ENCODE measurements at regions not wholly inside any gene's neighbourhood (a gene's known extent, or its start where the extent isn't known, plus 50 kb on each side); places are given as distances from the start of the nearest gene placed in this dataset.

GRCh38 chr1:4394366-4394765 is 260.0 kb upstream of the AJAP1 start:
- no peaks in the 10 kb centered on the region for H3K27me3 ChIP-seq (ENCODE audit: control insufficient read depth, insufficient read depth, low read length)
- peaks cover 14% of the 10 kb centered on the region for H3K9me3 ChIP-seq (ENCODE audit: control insufficient read depth, insufficient read depth, low read length)
- no peak overlapping the region for H3K9ac ChIP-seq (ENCODE audit: low read depth, low read length)
- no peaks in the 10 kb centered on the region for H3K36me3 ChIP-seq (ENCODE audit: control insufficient read depth, insufficient read depth, low read length)
- no peak overlapping the region for H3K4me3 ChIP-seq (ENCODE audit: low read depth, low read length)
- H3K4me1 ChIP-seq (ENCODE audit: control insufficient read depth, insufficient read depth, low read length) = no peaks in the 10 kb centered on the region

DNA sequence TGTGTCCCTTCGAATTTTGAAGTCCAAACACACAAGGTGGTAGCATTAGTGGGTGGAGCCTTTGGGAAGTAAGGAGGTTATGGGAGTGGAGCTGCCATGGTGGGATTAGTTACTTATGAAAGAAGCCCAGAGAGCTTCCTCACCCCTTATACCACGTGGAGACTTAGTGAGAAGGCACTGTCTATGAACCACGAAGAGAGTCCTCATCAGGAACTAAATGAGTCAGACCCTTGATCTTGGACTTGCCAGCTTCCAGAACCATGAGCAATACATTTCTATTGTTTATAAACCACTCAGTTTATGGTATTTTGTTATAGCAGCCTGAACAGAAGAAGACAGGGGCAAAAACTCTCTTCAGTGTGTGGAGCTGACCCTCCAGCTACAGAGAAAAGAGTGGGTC is 259.3 kb upstream of the AJAP1 start:
- peaks cover 12% of the 10 kb centered on the region for H3K9me3 ChIP-seq (ENCODE audit: control insufficient read depth, insufficient read depth, low read length)
- H3K9ac ChIP-seq (ENCODE audit: low read depth, low read length) = no peak overlapping the region
- no peaks in the 10 kb centered on the region for H3K36me3 ChIP-seq (ENCODE audit: control insufficient read depth, insufficient read depth, low read length)
- H3K27me3 ChIP-seq (ENCODE audit: control insufficient read depth, insufficient read depth, low read length) = no peaks in the 10 kb centered on the region
- no peak overlapping the region for H3K4me3 ChIP-seq (ENCODE audit: low read depth, low read length)
- H3K4me1 ChIP-seq (ENCODE audit: control insufficient read depth, insufficient read depth, low read length) = no peaks in the 10 kb centered on the region

GRCh38 chr1:4395676-4396075 is 258.7 kb upstream of the AJAP1 start:
- Histone ChIP-seq H3K9ac (ENCODE audit: low read depth, low read length) (no peak overlapping the region), H3K4me3 (ENCODE audit: low read depth, low read length) (no peak overlapping the region), H3K27me3 (ENCODE audit: control insufficient read depth, insufficient read depth, low read length) (no peaks in the 10 kb centered on the region), H3K9me3 (ENCODE audit: control insufficient read depth, insufficient read depth, low read length) (peaks cover 7% of the 10 kb centered on the region), H3K4me1 (ENCODE audit: control insufficient read depth, insufficient read depth, low read length) (no peaks in the 10 kb centered on the region), H3K36me3 (ENCODE audit: control insufficient read depth, insufficient read depth, low read length) (no peaks in the 10 kb centered on the region)

- Histone ChIP-seq H3K9ac (ENCODE audit: low read depth, low read length) (no peak overlapping the region), H3K36me3 (ENCODE audit: control insufficient read depth, insufficient read depth, low read length) (no peaks in the 10 kb centered on the region), H3K4me3 (ENCODE audit: low read depth, low read length) (no peak overlapping the region), H3K27me3 (ENCODE audit: control insufficient read depth, insufficient read depth, low read length) (no peaks in the 10 kb centered on the region), H3K9me3 (ENCODE audit: control insufficient read depth, insufficient read depth, low read length) (peaks cover 3% of the 10 kb centered on the region), H3K4me1 (ENCODE audit: control insufficient read depth, insufficient read depth, low read length) (no peaks in the 10 kb centered on the region)
Measured at GRCh38 chr1:4396551-4396950, 257.9 kb upstream of the AJAP1 start.

GRCh38 chr1:4397196-4397595 is 257.2 kb upstream of the AJAP1 start:
- H3K4me3 ChIP-seq (ENCODE audit: low read depth, low read length) = no peak overlapping the region
- peaks cover 3% of the 10 kb centered on the region for H3K9me3 ChIP-seq (ENCODE audit: control insufficient read depth, insufficient read depth, low read length)
- H3K9ac ChIP-seq (ENCODE audit: low read depth, low read length) = no peak overlapping the region
- H3K36me3 ChIP-seq (ENCODE audit: control insufficient read depth, insufficient read depth, low read length) = no peaks in the 10 kb centered on the region
- no peaks in the 10 kb centered on the region for H3K4me1 ChIP-seq (ENCODE audit: control insufficient read depth, insufficient read depth, low read length)
- no peaks in the 10 kb centered on the region for H3K27me3 ChIP-seq (ENCODE audit: control insufficient read depth, insufficient read depth, low read length)

GRCh38 chr1:4402032-4402431 is 252.4 kb upstream of the AJAP1 start:
- H3K36me3 ChIP-seq (ENCODE audit: control insufficient read depth, insufficient read depth, low read length) = no peaks in the 10 kb centered on the region

DNA sequence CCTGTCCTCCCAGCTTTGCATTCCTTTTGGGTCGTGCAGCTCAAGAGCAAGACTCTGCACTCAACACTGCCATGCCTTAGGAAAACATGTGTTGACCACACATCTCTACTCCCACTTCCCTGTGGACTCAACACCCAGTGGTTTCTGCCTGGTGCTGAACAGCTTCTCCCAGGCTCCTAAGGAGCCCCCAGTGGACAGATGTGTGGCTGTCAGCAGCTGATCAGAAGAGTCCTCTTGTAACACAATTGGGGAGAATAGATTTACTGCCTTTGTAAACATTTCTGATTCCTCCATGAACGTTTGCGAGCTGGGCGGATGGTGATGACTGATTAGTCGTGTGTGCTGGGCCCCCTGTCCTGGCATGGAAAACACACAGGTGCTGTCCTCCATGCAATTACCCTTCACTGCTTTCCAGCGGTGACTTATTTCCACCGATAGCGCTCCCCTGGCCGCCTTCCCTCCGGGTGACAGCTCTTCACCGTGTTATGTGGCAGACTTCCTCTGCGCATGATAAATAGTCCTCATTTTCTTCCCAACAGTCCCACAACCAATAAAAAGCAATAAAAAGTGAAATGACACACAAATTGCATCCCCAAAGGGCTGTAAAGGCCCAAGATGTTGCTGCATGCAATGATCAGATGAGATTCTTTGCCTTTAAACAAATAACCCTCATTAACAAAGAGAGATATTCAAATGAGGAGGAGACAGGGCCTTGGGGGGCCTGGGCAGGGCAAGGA is 249.4 kb upstream of the AJAP1 start:
- Histone ChIP-seq H3K27me3 (ENCODE audit: control insufficient read depth, insufficient read depth, low read length) (no peaks in the 10 kb centered on the region), H3K4me1 (ENCODE audit: control insufficient read depth, insufficient read depth, low read length) (no peaks in the 10 kb centered on the region), H3K9ac (ENCODE audit: low read depth, low read length) (no peak overlapping the region), H3K9me3 (ENCODE audit: control insufficient read depth, insufficient read depth, low read length) (peaks cover 3% of the 10 kb centered on the region), H3K4me3 (ENCODE audit: low read depth, low read length) (no peak overlapping the region), H3K36me3 (ENCODE audit: control insufficient read depth, insufficient read depth, low read length) (no peaks in the 10 kb centered on the region)

More at GRCh38 chr1:4402032-4402431, 252.4 kb upstream of the AJAP1 start:
- Histone ChIP-seq H3K9me3 (ENCODE audit: control insufficient read depth, insufficient read depth, low read length) (no peaks in the 10 kb centered on the region), H3K4me3 (ENCODE audit: low read depth, low read length) (no peak overlapping the region), H3K4me1 (ENCODE audit: control insufficient read depth, insufficient read depth, low read length) (no peaks in the 10 kb centered on the region), H3K27me3 (ENCODE audit: control insufficient read depth, insufficient read depth, low read length) (no peaks in the 10 kb centered on the region), H3K9ac (ENCODE audit: low read depth, low read length) (no peak overlapping the region)

- Histone ChIP-seq H3K4me3 (ENCODE audit: low read depth, low read length) (no peak overlapping the region), H3K36me3 (ENCODE audit: control insufficient read depth, insufficient read depth, low read length) (no peaks in the 10 kb centered on the region), H3K9ac (ENCODE audit: low read depth, low read length) (no peak overlapping the region), H3K9me3 (ENCODE audit: control insufficient read depth, insufficient read depth, low read length) (peaks cover 3% of the 10 kb centered on the region), H3K4me1 (ENCODE audit: control insufficient read depth, insufficient read depth, low read length) (no peaks in the 10 kb centered on the region), H3K27me3 (ENCODE audit: control insufficient read depth, insufficient read depth, low read length) (no peaks in the 10 kb centered on the region)
Measured at GRCh38 chr1:4407851-4408250, 246.6 kb upstream of the AJAP1 start.

GRCh38 chr1:4408380-4408779 is 246.0 kb upstream of the AJAP1 start:
- Histone ChIP-seq H3K36me3 (ENCODE audit: control insufficient read depth, insufficient read depth, low read length) (no peaks in the 10 kb centered on the region), H3K9ac (ENCODE audit: low read depth, low read length) (no peak overlapping the region), H3K4me1 (ENCODE audit: control insufficient read depth, insufficient read depth, low read length) (no peaks in the 10 kb centered on the region), H3K9me3 (ENCODE audit: control insufficient read depth, insufficient read depth, low read length) (peaks cover 3% of the 10 kb centered on the region), H3K4me3 (ENCODE audit: low read depth, low read length) (no peak overlapping the region), H3K27me3 (ENCODE audit: control insufficient read depth, insufficient read depth, low read length) (no peaks in the 10 kb centered on the region)

DNA sequence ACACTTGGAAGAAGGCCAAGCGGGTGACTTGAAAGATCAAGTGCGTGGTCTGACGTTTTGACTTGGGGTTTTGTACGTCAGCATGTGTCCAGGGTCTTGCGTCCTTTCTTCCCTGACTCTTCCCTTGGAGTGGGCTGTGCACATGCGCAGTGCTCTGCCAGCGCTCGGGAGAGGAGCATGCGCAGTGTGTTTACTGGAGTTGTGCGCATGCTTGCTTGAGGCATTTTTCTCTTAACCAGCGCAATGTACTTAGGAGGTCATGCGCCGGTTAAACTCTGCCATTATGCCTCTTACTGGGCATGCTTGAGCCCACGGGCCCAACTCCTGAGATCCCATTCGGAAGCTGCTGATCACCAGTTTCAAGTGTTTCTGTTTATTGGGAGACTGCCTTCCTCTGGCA is 242.5 kb upstream of the AJAP1 start:
- Histone ChIP-seq H3K36me3 (ENCODE audit: control insufficient read depth, insufficient read depth, low read length) (no peaks in the 10 kb centered on the region), H3K4me1 (ENCODE audit: control insufficient read depth, insufficient read depth, low read length) (no peaks in the 10 kb centered on the region), H3K4me3 (ENCODE audit: low read depth, low read length) (no peak overlapping the region), H3K27me3 (ENCODE audit: control insufficient read depth, insufficient read depth, low read length) (no peaks in the 10 kb centered on the region), H3K9me3 (ENCODE audit: control insufficient read depth, insufficient read depth, low read length) (peaks cover 3% of the 10 kb centered on the region), H3K9ac (ENCODE audit: low read depth, low read length) (no peak overlapping the region)

DNA sequence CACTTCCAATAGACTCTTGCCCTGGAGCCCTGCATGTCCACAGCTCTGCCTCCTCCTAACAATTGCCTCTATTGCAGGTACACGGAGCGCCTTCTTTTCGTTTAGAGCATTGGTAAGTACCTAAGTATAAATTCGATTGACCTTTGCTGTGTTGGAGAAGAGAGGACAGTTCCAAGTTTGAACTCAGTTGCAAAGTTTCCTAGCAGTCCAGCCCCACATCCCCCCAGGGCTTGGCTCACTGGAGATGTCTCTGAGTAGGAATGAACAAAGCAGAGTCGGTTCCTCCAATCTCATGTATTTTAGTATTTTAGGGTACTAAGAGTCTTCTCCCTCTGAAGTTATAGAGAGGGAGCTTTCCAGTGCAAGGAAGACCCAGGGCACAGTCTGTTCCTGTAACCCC is 238.9 kb upstream of the AJAP1 start:
- peaks cover 14% of the 10 kb centered on the region for H3K9me3 ChIP-seq (ENCODE audit: control insufficient read depth, insufficient read depth, low read length)
- H3K9ac ChIP-seq (ENCODE audit: low read depth, low read length) = no peak overlapping the region
- no peaks in the 10 kb centered on the region for H3K27me3 ChIP-seq (ENCODE audit: control insufficient read depth, insufficient read depth, low read length)
- H3K4me1 ChIP-seq (ENCODE audit: control insufficient read depth, insufficient read depth, low read length) = no peaks in the 10 kb centered on the region
- H3K36me3 ChIP-seq (ENCODE audit: control insufficient read depth, insufficient read depth, low read length) = no peaks in the 10 kb centered on the region
- H3K4me3 ChIP-seq (ENCODE audit: low read depth, low read length) = no peak overlapping the region

- Histone ChIP-seq H3K9ac (ENCODE audit: low read depth, low read length) (no peak overlapping the region), H3K9me3 (ENCODE audit: control insufficient read depth, insufficient read depth, low read length) (peaks cover 14% of the 10 kb centered on the region), H3K27me3 (ENCODE audit: control insufficient read depth, insufficient read depth, low read length) (no peaks in the 10 kb centered on the region), H3K4me3 (ENCODE audit: low read depth, low read length) (no peak overlapping the region), H3K4me1 (ENCODE audit: control insufficient read depth, insufficient read depth, low read length) (no peaks in the 10 kb centered on the region), H3K36me3 (ENCODE audit: control insufficient read depth, insufficient read depth, low read length) (no peaks in the 10 kb centered on the region)
Measured at GRCh38 chr1:4416189-4416588, 238.2 kb upstream of the AJAP1 start.
